HepG2 (cell line): ENCODE measurements at regions not wholly inside any gene's neighbourhood (a gene's known extent, or its start where the extent isn't known, plus 50 kb on each side); places are given as distances from the start of the nearest gene placed in this dataset.

Experiments
- ATAC-seq: fragments of 200-7000 bp; cut with Tn5 transposase; 3 replicates; pipeline ENCODE4 v1.9.1; 2020; ENCODE audit warnings: mild to moderate bottlenecking, moderate library complexity
- BruUV-seq: library from RNA; stranded (reverse); fragments of 400-500 nt; replicated peaks from 2 replicates; lab custom pipeline; 2021; lab: Mats Ljungman, UMichigan
- CTCF ChIA-PET: fragments of 300-600 bp; formaldehyde crosslinking; extraction: SDS; loops from one replicate; lab custom pipeline; 2021; ENCODE audit warnings: low total read pairs, inconsistent platforms, low intra/inter-chr PET ratio; lab: Yijun Ruan, JAX
- POLR2A ChIA-PET: fragments of 350-600 bp; sonication (Branson Sonifier 250); formaldehyde crosslinking; loops from one replicate; lab custom pipeline; 2020; ENCODE audit warnings: antibody characterized with exemption, inconsistent platforms; lab: Yijun Ruan, JAX
- DNase-seq: peaks from one replicate; pipeline ENCODE4 v3.0.0-alpha.2; 2015; ENCODE audit warnings: low spot score
- FAIRE-seq: peaks from 3 replicates; lab custom pipeline; 2011; peaks lifted over from hg19 to GRCh38; lab: Jason Lieb, UNC
- H2AFZ ChIP-seq: one replicate; pipeline ENCODE4 v1.6.1; 2011; ENCODE audit warnings: low read length, inconsistent platforms
- H3K27ac ChIP-seq: fragments of 300-600 bp; 3 replicates; pipeline ENCODE4 v1.8.0; 2011; ENCODE audit warnings: mixed run types, mild to moderate bottlenecking, mixed read lengths, low read length, inconsistent platforms; ENCODE audit not compliant: insufficient read depth; ENCODE audit errors: extremely low read length
- H3K27me3 ChIP-seq, 2 experiments: fragments of 200-600 bp in 1 of 2; 2 replicates in 1 of 2; 3 replicates in 1 of 2; pipeline versions ENCODE4 v1.6.0 to v1.8.0; 2011; ENCODE audit warnings: low read length in 2 of 2, mild to moderate bottlenecking in 2 of 2, moderate library complexity in 2 of 2, inconsistent platforms in 1 of 2; ENCODE audit not compliant: insufficient read depth in 2 of 2, control insufficient read depth in 1 of 2
- H3K36me3 ChIP-seq, 2 experiments: fragments of 200-600 bp in 1 of 2; replicated peaks in 1 of 2; 2 replicates in 1 of 2; 3 replicates in 1 of 2; pipeline versions ENCODE4 v1.5.1 to v1.8.0; 2011; ENCODE audit warnings: low read length in 2 of 2, inconsistent platforms in 1 of 2; ENCODE audit not compliant: insufficient read depth in 2 of 2, control insufficient read depth in 1 of 2
- H3K4me1 ChIP-seq: 2 replicates; pipeline ENCODE4 v1.5.1; 2012; ENCODE audit warnings: low read length, inconsistent platforms; ENCODE audit not compliant: insufficient read depth
- H3K4me2 ChIP-seq: 2 replicates; pipeline ENCODE4 v1.6.0; 2011; ENCODE audit warnings: low read depth, low read length, inconsistent platforms
- H3K4me3 ChIP-seq, 3 experiments: fragments of 200-600 bp in 1 of 3; sonication (generic), shearing (Covaris generic) in 1 of 3; replicated peaks in 1 of 3; 2 replicates each; pipeline ENCODE4 v1.5.1; 2011 to 2016; ENCODE audit warnings: low read length in 3 of 3, inconsistent platforms in 2 of 3, low read depth in 2 of 3, mild to moderate bottlenecking in 2 of 3, control low read depth in 1 of 3, mixed read lengths in 1 of 3; ENCODE audit not compliant: insufficient read depth in 1 of 3
- H3K79me2 ChIP-seq: one replicate; pipeline ENCODE4 v1.6.1; 2011; ENCODE audit warnings: low read length, inconsistent platforms; ENCODE audit not compliant: insufficient read depth
- H3K9ac ChIP-seq: 2 replicates; pipeline ENCODE4 v1.6.0; 2011; ENCODE audit warnings: mild to moderate bottlenecking, low read depth, low read length, inconsistent platforms; ENCODE audit not compliant: insufficient read depth
- H3K9me3 ChIP-seq: 2 replicates; pipeline ENCODE4 v1.5.1; 2012; ENCODE audit warnings: mild to moderate bottlenecking, low read length
- H4K20me1 ChIP-seq: 2 replicates; pipeline ENCODE4 v1.6.0; 2011; ENCODE audit warnings: inconsistent platforms, mild to moderate bottlenecking, low read length, moderate library complexity; ENCODE audit not compliant: insufficient read depth
- HCFC1 ChIP-seq: fragments of 150-350 bp; IDR thresholded peaks from 2 replicates; pipeline ENCODE4 v1.6.1; 2014; ENCODE audit warnings: low read depth, low read length
- KDM2A ChIP-seq: sonication (generic); formaldehyde crosslinking; IDR thresholded peaks from 2 replicates; pipeline ENCODE4 v1.4.0; 2020; ENCODE audit warnings: low read depth, missing genetic modification reagents, borderline replicate concordance
- RFX1 ChIP-seq: fragments of 450-650 bp; IDR thresholded peaks from 2 replicates; pipeline ENCODE4 v1.6.1; 2017
- U2AF1 ChIP-seq: fragments of 200-400 bp; formaldehyde crosslinking; optimal IDR thresholded peaks from 2 replicates; pipeline ENCODE3; 2017; ENCODE audit warnings: mild to moderate bottlenecking, low read depth, low read length
- ZNF317 ChIP-seq: sonication (generic); formaldehyde crosslinking; IDR thresholded peaks from 2 replicates; pipeline ENCODE4 v1.5.0; 2020; ENCODE audit warnings: mild to moderate bottlenecking, missing genetic modification reagents
- WGBS: methylation state at CpG from one replicate; pipeline ENCODE4 v1.1.6; 2017; ENCODE audit warnings: low lambda C conversion rate; 5-methylcytosine and 5-hydroxymethylcytosine counted together
- in situ Hi-C: cut with HindIII; loops from 2 replicates; pipeline ENCODE4 v1.10.0; 2017; ENCODE audit warnings: low pct_unique_long_range_greater_than_20kb; ENCODE audit not compliant: extremely low pct_ligation_motif_present
- intact Hi-C: fragments of 100-400 bp; cut with micrococcal nuclease; formaldehyde crosslinking; loops from one replicate; pipeline ENCODE4 v1.10.0; 2022; ENCODE audit not compliant: unreplicated experiment
- TF ChIP-seq, protein P1 (sequence below): sonication (generic); formaldehyde crosslinking; IDR thresholded peaks from 2 replicates; pipeline ENCODE4 v1.4.0; 2020; ENCODE audit warnings: missing genetic modification reagents
- TF ChIP-seq, protein P2 (sequence below): sonication (generic); formaldehyde crosslinking; IDR thresholded peaks from 2 replicates; pipeline ENCODE4 v1.4.0; 2020; ENCODE audit warnings: missing genetic modification reagents, borderline replicate concordance
- TF ChIP-seq, protein P3 (sequence below): IDR thresholded peaks from 2 replicates; pipeline ENCODE4 v1.6.1; 2016; ENCODE audit warnings: low read depth
- TF ChIP-seq, protein P4 (sequence below): sonication (generic); formaldehyde crosslinking; IDR thresholded peaks from 2 replicates; pipeline ENCODE4 v1.8.0; 2022; ENCODE audit warnings: mild to moderate bottlenecking, missing genetic modification reagents, moderate library complexity

DNA sequence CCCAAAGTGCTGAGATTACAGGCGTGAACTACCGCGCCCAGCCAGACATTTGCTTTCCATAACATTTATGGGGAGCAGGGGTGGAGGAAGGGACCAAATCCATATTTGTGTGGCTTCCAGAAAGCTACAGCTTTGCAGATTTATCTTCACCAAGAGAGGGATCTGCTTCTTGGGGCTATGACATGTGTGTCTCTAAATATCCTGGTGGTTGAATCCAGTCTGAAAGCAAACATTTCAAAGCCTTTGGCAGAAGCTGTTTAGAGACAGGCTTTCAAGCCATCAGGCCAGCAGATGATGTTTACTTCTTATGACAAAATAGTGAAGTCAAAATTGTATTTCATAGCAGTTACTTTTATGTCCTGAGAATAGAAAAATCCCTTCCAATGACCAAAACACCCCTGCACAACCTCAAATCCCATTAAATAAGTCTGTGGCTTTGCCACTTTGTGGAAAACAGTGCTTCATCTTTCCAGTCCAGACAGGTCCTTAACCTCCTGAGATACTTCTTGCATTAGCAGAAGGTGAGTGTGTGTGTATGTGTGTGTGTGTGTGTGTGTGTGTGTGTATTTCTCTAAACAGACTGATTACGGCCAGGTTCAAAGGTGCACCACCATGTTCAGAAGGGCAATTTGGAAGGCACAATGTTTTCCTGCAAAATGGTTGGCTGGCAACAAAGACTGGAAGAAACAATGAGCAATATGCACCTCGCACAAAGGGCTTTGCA is 191.4 kb upstream of the LRIG1 start:
- H4K20me1 ChIP-seq: no peaks in the 10 kb centered on the region
- BruUV-seq: no TSS peak
- WGBS: 63% methylated on average over 5 of the region's 5 CpGs
- ATAC-seq (no peak), DNase-seq (peak; percentile 5), FAIRE-seq (no peak)
- in situ Hi-C loops: no loop called here
- H3K79me2 ChIP-seq: no peaks in the 10 kb centered on the region
- H3K4me3 ChIP-seq: no peak overlapping the region
- H3K27ac ChIP-seq: no peak overlapping the region
- intact Hi-C loops: no loop called here
- H3K36me3 ChIP-seq: no peaks in the 10 kb centered on the region
- H3K4me1 ChIP-seq: no peaks in the 10 kb centered on the region
- no peak overlapping the region for H3K4me2 ChIP-seq
- H3K9ac ChIP-seq: no peak overlapping the region
- no peaks in the 10 kb centered on the region for H3K9me3 ChIP-seq
- no peak overlapping the region for H2AFZ ChIP-seq
- CTCF ChIA-PET: no interaction called here
- peaks cover 0 to 9% of the 10 kb centered on the region in 2 experiments; a peak in 2 of 5 replicates for H3K27me3 ChIP-seq
- POLR2A ChIA-PET: no interaction called here
- TF ChIP-seq, protein P1, sequence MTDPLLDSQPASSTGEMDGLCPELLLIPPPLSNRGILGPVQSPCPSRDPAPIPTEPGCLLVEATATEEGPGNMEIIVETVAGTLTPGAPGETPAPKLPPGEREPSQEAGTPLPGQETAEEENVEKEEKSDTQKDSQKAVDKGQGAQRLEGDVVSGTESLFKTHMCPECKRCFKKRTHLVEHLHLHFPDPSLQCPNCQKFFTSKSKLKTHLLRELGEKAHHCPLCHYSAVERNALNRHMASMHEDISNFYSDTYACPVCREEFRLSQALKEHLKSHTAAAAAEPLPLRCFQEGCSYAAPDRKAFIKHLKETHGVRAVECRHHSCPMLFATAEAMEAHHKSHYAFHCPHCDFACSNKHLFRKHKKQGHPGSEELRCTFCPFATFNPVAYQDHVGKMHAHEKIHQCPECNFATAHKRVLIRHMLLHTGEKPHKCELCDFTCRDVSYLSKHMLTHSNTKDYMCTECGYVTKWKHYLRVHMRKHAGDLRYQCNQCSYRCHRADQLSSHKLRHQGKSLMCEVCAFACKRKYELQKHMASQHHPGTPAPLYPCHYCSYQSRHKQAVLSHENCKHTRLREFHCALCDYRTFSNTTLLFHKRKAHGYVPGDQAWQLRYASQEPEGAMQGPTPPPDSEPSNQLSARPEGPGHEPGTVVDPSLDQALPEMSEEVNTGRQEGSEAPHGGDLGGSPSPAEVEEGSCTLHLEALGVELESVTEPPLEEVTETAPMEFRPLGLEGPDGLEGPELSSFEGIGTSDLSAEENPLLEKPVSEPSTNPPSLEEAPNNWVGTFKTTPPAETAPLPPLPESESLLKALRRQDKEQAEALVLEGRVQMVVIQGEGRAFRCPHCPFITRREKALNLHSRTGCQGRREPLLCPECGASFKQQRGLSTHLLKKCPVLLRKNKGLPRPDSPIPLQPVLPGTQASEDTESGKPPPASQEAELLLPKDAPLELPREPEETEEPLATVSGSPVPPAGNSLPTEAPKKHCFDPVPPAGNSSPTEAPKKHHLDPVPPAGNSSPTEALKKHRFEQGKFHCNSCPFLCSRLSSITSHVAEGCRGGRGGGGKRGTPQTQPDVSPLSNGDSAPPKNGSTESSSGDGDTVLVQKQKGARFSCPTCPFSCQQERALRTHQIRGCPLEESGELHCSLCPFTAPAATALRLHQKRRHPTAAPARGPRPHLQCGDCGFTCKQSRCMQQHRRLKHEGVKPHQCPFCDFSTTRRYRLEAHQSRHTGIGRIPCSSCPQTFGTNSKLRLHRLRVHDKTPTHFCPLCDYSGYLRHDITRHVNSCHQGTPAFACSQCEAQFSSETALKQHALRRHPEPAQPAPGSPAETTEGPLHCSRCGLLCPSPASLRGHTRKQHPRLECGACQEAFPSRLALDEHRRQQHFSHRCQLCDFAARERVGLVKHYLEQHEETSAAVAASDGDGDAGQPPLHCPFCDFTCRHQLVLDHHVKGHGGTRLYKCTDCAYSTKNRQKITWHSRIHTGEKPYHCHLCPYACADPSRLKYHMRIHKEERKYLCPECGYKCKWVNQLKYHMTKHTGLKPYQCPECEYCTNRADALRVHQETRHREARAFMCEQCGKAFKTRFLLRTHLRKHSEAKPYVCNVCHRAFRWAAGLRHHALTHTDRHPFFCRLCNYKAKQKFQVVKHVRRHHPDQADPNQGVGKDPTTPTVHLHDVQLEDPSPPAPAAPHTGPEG (CRISPR knock-in tag): no peak
- TF ChIP-seq, protein P2, sequence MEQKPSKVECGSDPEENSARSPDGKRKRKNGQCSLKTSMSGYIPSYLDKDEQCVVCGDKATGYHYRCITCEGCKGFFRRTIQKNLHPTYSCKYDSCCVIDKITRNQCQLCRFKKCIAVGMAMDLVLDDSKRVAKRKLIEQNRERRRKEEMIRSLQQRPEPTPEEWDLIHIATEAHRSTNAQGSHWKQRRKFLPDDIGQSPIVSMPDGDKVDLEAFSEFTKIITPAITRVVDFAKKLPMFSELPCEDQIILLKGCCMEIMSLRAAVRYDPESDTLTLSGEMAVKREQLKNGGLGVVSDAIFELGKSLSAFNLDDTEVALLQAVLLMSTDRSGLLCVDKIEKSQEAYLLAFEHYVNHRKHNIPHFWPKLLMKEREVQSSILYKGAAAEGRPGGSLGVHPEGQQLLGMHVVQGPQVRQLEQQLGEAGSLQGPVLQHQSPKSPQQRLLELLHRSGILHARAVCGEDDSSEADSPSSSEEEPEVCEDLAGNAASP (CRISPR knock-in tag): no peak
- TF ChIP-seq ZNF317 (no peak), RFX1 (no peak), U2AF1 (no peak), KDM2A (CRISPR knock-in tag) (no peak), HCFC1 (no peak)
- TF ChIP-seq, protein P3, sequence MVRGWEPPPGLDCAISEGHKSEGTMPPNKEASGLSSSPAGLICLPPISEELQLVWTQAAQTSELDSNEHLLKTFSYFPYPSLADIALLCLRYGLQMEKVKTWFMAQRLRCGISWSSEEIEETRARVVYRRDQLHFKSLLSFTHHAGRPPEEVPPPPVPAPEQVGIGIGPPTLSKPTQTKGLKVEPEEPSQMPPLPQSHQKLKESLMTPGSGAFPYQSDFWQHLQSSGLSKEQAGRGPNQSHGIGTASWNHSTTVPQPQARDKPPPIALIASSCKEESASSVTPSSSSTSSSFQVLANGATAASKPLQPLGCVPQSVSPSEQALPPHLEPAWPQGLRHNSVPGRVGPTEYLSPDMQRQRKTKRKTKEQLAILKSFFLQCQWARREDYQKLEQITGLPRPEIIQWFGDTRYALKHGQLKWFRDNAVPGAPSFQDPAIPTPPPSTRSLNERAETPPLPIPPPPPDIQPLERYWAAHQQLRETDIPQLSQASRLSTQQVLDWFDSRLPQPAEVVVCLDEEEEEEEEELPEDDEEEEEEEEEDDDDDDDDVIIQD: no peak
- TF ChIP-seq, protein P4, sequence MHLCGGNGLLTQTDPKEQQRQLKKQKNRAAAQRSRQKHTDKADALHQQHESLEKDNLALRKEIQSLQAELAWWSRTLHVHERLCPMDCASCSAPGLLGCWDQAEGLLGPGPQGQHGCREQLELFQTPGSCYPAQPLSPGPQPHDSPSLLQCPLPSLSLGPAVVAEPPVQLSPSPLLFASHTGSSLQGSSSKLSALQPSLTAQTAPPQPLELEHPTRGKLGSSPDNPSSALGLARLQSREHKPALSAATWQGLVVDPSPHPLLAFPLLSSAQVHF (CRISPR knock-in tag): no peak
